ENCODE measurements at regions not wholly inside any gene's neighbourhood (a gene's known extent, or its start where the extent isn't known, plus 50 kb on each side); places are given as distances from the start of the nearest gene placed in this dataset.

DNA sequence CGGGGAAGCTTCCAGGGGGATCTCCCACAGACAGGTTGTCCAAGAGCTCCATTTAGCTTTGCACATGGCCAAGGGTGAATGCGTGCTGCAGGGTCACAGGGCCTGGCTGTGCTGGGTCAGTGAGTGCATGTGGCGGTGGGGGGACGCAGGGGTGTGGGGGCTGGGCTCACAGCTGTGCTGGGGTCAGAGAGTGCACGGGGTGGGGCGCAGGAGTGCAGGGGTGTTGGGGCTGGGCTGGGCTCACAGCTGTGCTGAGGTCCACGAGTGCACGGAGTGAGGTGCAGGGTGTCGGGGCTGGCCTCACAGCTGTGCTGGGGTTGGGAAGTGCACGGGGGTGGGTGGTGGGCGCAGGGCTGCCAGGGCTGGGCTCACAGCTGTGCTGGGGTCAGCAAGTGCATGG, 557.7 kb downstream of the BRD1 start:
- TF ChIP-seq, protein P1, sequence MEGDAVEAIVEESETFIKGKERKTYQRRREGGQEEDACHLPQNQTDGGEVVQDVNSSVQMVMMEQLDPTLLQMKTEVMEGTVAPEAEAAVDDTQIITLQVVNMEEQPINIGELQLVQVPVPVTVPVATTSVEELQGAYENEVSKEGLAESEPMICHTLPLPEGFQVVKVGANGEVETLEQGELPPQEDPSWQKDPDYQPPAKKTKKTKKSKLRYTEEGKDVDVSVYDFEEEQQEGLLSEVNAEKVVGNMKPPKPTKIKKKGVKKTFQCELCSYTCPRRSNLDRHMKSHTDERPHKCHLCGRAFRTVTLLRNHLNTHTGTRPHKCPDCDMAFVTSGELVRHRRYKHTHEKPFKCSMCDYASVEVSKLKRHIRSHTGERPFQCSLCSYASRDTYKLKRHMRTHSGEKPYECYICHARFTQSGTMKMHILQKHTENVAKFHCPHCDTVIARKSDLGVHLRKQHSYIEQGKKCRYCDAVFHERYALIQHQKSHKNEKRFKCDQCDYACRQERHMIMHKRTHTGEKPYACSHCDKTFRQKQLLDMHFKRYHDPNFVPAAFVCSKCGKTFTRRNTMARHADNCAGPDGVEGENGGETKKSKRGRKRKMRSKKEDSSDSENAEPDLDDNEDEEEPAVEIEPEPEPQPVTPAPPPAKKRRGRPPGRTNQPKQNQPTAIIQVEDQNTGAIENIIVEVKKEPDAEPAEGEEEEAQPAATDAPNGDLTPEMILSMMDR (IDR thresholded peaks at IDR 0.05) = no peak
- TF ChIP-seq POLR2A (IDR thresholded peaks at IDR 0.05) = no peak

Measured in heart left ventricle (tissue), 13 donors.